GM18519 (cell line): ENCODE measurements at regions not wholly inside any gene's neighbourhood (a gene's known extent, or its start where the extent isn't known, plus 50 kb on each side); places are given as distances from the start of the nearest gene placed in this dataset.

Experiments used
- ATAC-seq: cut with Tn5 transposase; IDR thresholded peaks from one replicate; pipeline ENCODE4 v1.9.1; 2021; ENCODE audit warnings: mild to moderate bottlenecking, moderate library complexity; ENCODE audit not compliant: unreplicated experiment, low FRiP score

DNA sequence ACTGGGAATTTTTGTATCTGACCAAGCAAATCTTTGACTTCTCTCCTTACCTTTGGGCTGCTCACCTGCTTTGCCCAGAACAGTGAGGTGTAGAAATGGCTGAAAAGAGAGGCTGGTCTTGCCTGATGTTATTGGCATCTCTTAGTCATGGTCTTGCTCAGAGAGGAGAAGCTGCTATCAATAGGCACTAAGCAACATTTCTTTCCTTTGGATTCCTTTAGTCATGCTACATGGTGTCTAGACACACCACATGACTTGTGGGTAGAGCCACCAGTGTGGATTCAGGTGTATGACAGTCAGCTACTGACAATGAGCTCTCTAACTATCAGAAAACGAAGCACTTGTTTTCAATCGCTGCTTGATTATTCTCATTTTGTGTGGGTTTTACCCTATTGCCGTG, 341.3 kb upstream of the DCC start:
- ATAC-seq = no peak

DNA sequence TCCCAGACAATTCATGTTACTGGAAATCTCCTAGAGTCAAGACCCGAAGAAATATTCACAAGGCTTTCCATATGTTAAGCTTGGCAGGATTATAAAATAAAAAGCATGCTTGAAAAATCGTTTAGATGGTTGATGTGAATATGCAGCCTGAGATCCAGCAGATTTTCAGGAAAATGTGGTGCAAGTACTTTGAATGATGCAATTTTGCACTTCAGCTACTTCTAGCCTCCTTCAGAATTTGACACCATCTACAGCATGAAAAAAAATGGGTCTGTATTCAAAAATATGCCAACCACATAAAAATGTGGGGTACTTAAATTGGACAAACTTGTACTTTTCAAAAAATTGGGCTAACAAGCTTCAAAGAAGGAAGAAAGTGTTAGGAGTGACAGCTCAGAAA, 340.6 kb upstream of the DCC start:
- no peak for ATAC-seq

GRCh38 chr18:52000435-52000834, 339.6 kb upstream of the DCC start:
- no peak for ATAC-seq

DNA sequence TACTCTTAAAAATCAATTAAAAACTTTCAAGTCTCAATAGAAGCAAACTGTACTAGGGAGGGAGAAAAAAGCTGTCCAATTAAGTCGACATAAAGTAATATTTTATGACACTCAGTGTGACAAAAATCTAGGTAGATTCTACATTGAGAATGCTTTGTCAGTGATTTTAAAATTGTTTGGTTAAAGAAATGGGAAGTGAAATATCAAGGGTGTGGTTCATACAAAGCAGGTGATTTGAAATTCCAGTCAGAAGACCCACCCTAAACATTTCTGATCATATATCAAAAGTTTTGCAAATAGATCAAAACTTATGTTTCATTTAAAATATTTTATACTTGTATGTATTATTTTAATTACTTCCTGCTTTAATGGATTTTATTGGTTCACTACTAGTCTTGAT, 338.9 kb upstream of the DCC start:
- no peak for ATAC-seq

- no peak for ATAC-seq
Measured at GRCh38 chr18:52002600-52002999, 337.4 kb upstream of the DCC start.

- ATAC-seq = no peak
Measured at GRCh38 chr18:52007105-52007504, 332.9 kb upstream of the DCC start.

DNA sequence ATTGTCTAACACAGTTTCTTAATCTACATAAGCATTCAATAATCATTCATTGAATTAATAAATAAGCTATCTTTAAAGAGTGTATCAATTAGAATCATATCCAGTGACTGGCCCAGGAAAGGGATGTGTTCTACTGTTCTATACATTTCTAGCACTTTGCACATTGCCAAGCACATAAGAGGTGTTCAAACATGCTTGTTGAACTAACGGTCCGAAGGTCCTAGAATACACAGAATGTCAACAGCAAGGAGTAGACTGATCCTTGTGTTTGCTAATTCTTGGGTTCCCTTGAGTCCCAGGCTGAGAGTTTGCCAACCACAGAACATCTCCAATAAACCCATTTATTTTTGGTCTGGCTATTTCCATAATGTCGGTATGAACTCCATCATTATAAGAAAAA, 331.7 kb upstream of the DCC start:
- no peak for ATAC-seq

- no peak for ATAC-seq
Measured at GRCh38 chr18:52008736-52009135, 331.3 kb upstream of the DCC start.

GRCh38 chr18:52009958-52010357, 330.0 kb upstream of the DCC start:
- no peak for ATAC-seq

DNA sequence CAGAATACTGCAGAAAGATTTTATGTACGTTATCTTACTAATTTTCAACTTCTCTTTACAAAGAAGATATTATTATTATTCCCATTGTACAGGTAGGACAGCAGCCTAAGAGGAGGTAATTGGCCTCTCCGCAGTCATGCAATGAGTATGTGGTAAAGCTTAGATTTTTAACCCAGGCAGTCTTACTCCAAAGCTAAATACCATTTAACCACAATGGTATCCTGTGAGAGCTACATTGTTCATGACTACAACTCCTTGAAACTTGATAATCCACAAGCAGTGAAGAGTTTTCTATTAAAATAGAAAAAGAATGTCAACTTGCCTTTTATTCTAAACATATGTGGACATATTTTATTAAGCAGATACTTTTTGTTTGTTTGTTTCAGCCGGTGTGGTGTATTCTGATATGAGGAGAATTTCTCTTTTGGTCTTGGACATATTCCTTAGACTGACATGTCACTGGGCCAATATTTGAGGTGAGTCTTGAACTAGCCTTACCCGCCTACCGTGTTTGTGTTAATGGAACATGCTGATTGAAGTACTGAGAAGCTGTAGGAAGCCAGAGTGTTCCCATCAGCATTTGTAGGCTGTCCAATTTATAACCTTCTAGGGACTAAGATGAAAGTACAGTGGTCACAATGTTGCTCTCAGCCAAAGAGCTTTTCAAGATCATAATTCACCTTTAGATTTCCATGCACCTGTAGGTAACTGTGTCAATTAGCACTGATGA, 293.9 kb upstream of the DCC start:
- ATAC-seq = no peak

GRCh38 chr18:52046842-52047241, 293.2 kb upstream of the DCC start:
- no peak for ATAC-seq

DNA sequence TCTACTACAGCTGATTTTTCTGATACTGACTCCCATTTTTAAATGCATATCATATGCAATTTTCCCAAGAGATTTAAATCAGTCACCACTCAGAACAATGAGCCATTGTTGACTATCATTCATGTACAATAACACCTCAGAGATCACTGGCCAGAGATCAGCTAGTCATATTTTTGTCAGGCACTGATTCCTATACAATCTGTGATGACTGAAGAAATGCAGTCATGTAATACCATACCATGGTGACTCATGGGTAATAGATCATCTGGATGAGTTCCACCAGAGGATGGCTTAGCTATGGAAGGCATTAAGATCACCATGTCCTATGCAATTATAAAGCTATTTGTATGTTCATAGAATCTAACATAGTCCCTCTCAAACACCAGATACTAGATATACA, 285.7 kb upstream of the DCC start:
- no peak for ATAC-seq

DNA sequence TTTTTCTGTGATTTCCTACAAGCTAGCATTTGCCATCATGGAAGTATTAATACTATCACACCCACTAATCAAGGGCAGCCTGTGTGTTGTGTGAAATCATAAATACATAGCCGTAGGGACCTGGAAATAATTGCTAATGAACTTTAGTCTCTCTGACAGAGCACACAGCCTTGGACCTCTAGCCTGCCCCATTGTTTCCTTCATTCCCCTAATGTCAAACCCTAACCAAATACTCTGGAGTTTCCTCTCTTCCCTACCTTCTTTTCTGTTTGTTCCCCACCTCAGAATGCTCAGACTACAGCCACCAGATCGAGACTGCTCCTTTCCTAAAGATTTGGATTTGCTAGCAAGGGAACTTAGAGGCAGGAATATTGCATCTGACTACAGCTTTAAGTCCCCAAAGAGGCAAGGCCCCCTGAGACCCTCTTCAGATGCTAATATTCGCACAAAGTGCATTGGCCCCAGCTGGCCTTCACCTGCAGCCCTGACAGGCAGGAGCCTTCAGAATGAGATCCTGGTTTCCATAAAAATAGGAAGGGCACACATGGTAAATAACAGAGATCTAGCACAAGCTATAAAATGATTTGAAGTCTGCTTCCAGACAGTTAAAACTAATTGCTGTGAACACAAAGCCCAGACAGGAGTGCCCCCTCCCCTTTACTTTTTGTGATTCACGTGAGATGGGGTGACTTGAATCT, 279.2 kb upstream of the DCC start:
- ATAC-seq = no peak

DNA sequence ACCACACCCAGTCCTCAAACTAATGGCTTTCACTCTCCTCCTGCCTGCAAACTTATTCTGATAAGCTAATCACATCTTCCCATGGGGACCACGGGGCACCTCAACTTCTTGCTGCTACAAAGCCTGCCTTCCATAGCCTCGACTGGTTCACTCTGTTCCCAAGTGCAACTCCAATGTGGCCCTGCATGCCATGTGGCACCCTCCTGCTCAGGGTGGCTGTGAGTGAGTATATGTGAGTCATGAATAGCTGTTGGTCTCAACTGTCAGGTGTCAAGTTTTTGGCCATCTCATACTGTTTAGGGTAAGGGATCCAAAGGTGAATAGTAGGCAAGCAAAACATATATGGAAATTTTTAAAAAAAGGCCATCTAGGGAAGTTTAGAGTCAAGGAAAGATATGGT, 276.1 kb upstream of the DCC start:
- ATAC-seq = no peak

- no peak for ATAC-seq
Measured at GRCh38 chr18:52069201-52069600, 270.8 kb upstream of the DCC start.

DNA sequence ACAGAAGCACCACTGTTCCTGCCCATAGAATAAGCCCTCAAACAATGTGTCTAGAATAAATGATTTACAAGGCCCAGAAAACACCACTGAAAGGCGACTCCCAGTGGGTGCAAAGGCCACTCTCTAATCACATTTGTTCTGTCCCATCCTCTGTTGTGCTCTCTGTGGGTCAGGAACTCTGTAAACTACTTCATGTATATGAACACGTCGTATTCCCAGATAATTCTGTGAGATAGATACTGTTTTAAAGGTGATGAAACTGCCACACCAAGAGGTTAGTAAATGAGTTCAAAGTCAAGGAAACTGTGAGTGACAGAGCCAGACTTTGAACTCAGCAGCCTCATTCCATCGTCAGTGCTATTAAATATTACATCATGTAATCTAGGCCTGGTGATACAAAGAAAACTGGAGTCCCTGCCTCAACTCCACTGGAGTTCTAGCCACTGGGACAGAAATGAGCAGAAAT, 269.7 kb upstream of the DCC start:
- no peak for ATAC-seq

DNA sequence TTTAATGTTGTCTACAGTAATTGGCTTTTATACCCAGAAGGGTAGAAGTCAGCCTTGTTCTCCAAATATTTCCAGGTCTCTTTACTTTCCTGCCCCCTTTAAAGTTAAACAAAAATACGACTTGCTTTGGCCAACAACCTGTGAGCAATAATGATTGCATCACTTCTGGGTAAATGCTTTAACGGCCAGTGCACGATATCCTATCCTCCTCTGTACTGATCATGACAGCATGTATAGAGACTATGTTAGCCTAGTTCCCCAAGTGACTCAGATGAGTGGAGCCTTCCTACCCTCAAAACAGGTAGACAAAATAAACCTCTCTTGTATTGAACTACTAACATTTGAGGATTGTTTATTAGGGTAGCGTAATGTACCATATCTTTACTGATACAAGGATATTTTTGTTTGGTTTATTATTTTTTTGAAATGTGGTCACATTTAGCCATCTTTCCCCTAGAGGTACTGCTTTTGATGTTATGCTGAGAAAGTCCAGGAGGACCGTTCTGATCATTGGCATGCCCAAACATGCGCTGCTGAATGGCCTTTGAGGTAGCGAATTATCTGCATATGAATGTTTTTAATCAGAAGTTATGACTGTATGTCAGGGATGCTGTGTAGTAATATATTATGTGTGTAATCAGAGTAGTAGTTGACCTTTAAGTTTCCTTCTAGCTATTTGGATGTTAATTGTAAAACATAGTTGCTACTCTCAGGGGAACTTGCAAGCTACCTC, 262.6 kb upstream of the DCC start:
- no peak for ATAC-seq

- no peak for ATAC-seq
Measured at GRCh38 chr18:52082246-52082645, 257.8 kb upstream of the DCC start.

- ATAC-seq = no peak
Measured at GRCh38 chr18:52087140-52087539, 252.9 kb upstream of the DCC start.

- ATAC-seq = no peak
Measured at GRCh38 chr18:52090005-52090404, 250.0 kb upstream of the DCC start.

DNA sequence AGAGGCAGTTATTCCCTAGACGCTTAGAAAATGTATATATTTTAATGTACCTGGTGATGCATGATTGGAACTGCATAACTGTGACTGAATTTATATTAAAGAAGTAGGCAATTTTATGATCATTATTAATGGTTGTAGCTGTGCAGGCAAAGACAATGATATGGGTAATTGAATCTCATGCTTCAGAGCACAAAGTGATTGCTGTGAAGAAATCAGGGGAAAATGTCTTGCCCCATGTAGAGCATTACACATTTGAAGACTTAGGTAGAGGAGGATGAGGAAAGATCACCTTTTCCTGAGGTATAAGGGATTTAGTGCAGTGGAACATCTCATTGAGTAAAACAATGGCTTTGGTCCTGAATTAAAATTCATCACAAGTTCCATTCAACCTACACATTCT, 246.8 kb upstream of the DCC start:
- ATAC-seq = no peak

- ATAC-seq = no peak
Measured at GRCh38 chr18:52118684-52119083, 221.3 kb upstream of the DCC start.
